K562 (cell line): ENCODE measurements at regions not wholly inside any gene's neighbourhood (a gene's known extent, or its start where the extent isn't known, plus 50 kb on each side); places are given as distances from the start of the nearest gene placed in this dataset.

Experiments
- ATAC-seq: fragments of 200-7000 bp; cut with Tn5 transposase; 3 replicates; pipeline ENCODE4 v1.9.1; 2020; ENCODE audit warnings: moderate library complexity
- BruUV-seq: library from RNA; stranded (reverse); fragments of 400-500 nt; replicated peaks from 2 replicates; lab custom pipeline; 2021; lab: Mats Ljungman, UMichigan
- CTCF ChIA-PET: fragments of 300-600 bp; formaldehyde crosslinking; extraction: SDS; loops from one replicate; lab custom pipeline; 2021; ENCODE audit warnings: low intra/inter-chr PET ratio; lab: Yijun Ruan, JAX
- POLR2A ChIA-PET: fragments of 300-600, 350-650 bp; sonication (Branson Sonifier 250); formaldehyde crosslinking; extraction: SDS; loops from one replicate; lab custom pipeline; 2021; ENCODE audit warnings: antibody characterized with exemption, inconsistent platforms; lab: Yijun Ruan, JAX
- DNase-seq, 4 experiments: peaks; one replicate each; pipeline versions ENCODE4 v3.0.0 to v3.0.0-alpha.2; 2011 to 2018; ENCODE audit warnings: low spot score in 3 of 4, mixed read lengths in 3 of 4; ENCODE audit errors: extremely low read depth in 1 of 4
- FAIRE-seq: peaks from 2 replicates; lab custom pipeline; 2011; peaks lifted over from hg19 to GRCh38; lab: Jason Lieb, UNC
- H2AFZ ChIP-seq: 2 replicates; pipeline ENCODE4 v1.6.0; 2011; ENCODE audit warnings: low read depth, low read length, control low read depth, inconsistent platforms
- H3K27ac ChIP-seq: fragments of 200-600 bp; 3 replicates; pipeline ENCODE4 v1.8.0; 2011; ENCODE audit warnings: low read depth, mild to moderate bottlenecking, control low read depth, inconsistent platforms, low read length, moderate library complexity, mixed read lengths; ENCODE audit errors: extremely low read depth
- H3K27me3 ChIP-seq, 2 experiments: fragments of 300-600 bp in 1 of 2; 2 replicates in 1 of 2; 3 replicates in 1 of 2; pipeline versions ENCODE4 v1.6.0 to v1.8.0; 2011; ENCODE audit warnings: inconsistent platforms in 2 of 2, low read length in 2 of 2, mild to moderate bottlenecking in 1 of 2, mixed read lengths in 1 of 2, moderate library complexity in 1 of 2; ENCODE audit not compliant: control insufficient read depth in 2 of 2, insufficient read depth in 2 of 2
- H3K36me3 ChIP-seq: fragments of 300-600 bp; 3 replicates; pipeline ENCODE4 v1.8.0; 2011; ENCODE audit warnings: mild to moderate bottlenecking, low read length, inconsistent platforms; ENCODE audit not compliant: control insufficient read depth, insufficient read depth
- H3K4me1 ChIP-seq, 2 experiments: fragments of 200-600 bp in 1 of 2; replicated peaks in 1 of 2; 2 replicates in 1 of 2; 3 replicates in 1 of 2; pipeline versions ENCODE4 v1.5.1 to v1.8.0; 2011; ENCODE audit warnings: inconsistent platforms in 2 of 2, low read length in 2 of 2, mild to moderate bottlenecking in 1 of 2, mixed read lengths in 1 of 2, moderate library complexity in 1 of 2; ENCODE audit not compliant: control insufficient read depth in 2 of 2, insufficient read depth in 2 of 2
- H3K4me2 ChIP-seq: 2 replicates; pipeline ENCODE4 v1.6.1; 2011; ENCODE audit warnings: low read length, control low read depth, inconsistent platforms, mixed read lengths; ENCODE audit not compliant: insufficient read depth
- H3K4me3 ChIP-seq: fragments of 200-600 bp; sonication (generic), shearing (Covaris generic); 2 replicates; pipeline ENCODE4 v1.5.1; 2016; ENCODE audit warnings: control low read depth, inconsistent platforms
- H3K79me2 ChIP-seq: fragments of 200-600 bp; 3 replicates; pipeline ENCODE4 v1.8.0; 2011; ENCODE audit warnings: low read length, inconsistent platforms; ENCODE audit not compliant: control insufficient read depth, insufficient read depth
- H3K9ac ChIP-seq, 2 experiments: 2 replicates each; pipeline versions ENCODE4 v1.6.0 to v1.6.1; 2011; ENCODE audit warnings: low read depth in 2 of 2, low read length in 2 of 2, control low read depth in 1 of 2, inconsistent platforms in 1 of 2, mild to moderate bottlenecking in 1 of 2, mixed read lengths in 1 of 2; ENCODE audit not compliant: insufficient read depth in 1 of 2
- H3K9me1 ChIP-seq: one replicate; pipeline ENCODE4 v1.6.0; 2011; ENCODE audit warnings: inconsistent platforms, mild to moderate bottlenecking, low read length, moderate library complexity; ENCODE audit not compliant: control insufficient read depth, insufficient read depth
- H3K9me3 ChIP-seq: replicated peaks from 2 replicates; pipeline ENCODE4 v1.5.1; 2011; ENCODE audit warnings: low read depth, low read length, inconsistent platforms; ENCODE audit not compliant: control insufficient read depth, insufficient read depth
- H4K20me1 ChIP-seq: replicated peaks from 2 replicates; pipeline ENCODE4 v1.6.1; 2011; ENCODE audit warnings: low read length, inconsistent platforms, mixed read lengths; ENCODE audit not compliant: control insufficient read depth, insufficient read depth
- ESRRA ChIP-seq: fragments of 450-650 bp; IDR thresholded peaks from 2 replicates; pipeline ENCODE4 v1.6.1; 2014; ENCODE audit warnings: low read depth, mild to moderate bottlenecking, moderate library complexity, borderline replicate concordance
- ESRRB ChIP-seq: fragments of 250-450 bp; sonication (Bioruptor Pico); IDR thresholded peaks from 2 replicates; pipeline ENCODE4 v1.5.0; 2020; ENCODE audit warnings: mild to moderate bottlenecking, moderate library complexity, borderline replicate concordance
- FOXM1 ChIP-seq, 2 experiments: fragments of 450-650 bp in 1 of 2; sonication (generic) in 1 of 2; formaldehyde crosslinking in 1 of 2; IDR thresholded peaks; 2 replicates each; pipeline versions ENCODE4 v1.6.1 to v1.9.0; 2017 to 2022; ENCODE audit warnings: low read depth in 2 of 2, mild to moderate bottlenecking in 2 of 2, missing genetic modification reagents in 1 of 2, moderate library complexity in 1 of 2
- GTF2E2 ChIP-seq: fragments of 200-800 bp; sonication (Bioruptor generic); IDR thresholded peaks from 2 replicates; pipeline ENCODE4 v1.6.1; 2016; ENCODE audit warnings: missing genetic modification characterization, missing compliant biosample characterization
- STAG1 ChIP-seq: sonication (generic); formaldehyde crosslinking; IDR thresholded peaks from 2 replicates; pipeline ENCODE4 v1.5.0; 2020; ENCODE audit warnings: missing genetic modification reagents, borderline replicate concordance
- ZFX ChIP-seq: sonication (generic); formaldehyde crosslinking; IDR thresholded peaks from 2 replicates; pipeline ENCODE4 v1.8.0; 2022; ENCODE audit warnings: mild to moderate bottlenecking, missing genetic modification reagents, moderate library complexity
- ZNF444 ChIP-seq: fragments of 250-450 bp; sonication (Bioruptor Pico); IDR thresholded peaks from 2 replicates; pipeline ENCODE4 v1.4.0; 2020; ENCODE audit warnings: mild to moderate bottlenecking, moderate library complexity
- ZNF699 ChIP-seq: fragments of 250-450 bp; sonication (Bioruptor Pico); IDR thresholded peaks from 2 replicates; pipeline ENCODE4 v1.8.0; 2021; ENCODE audit warnings: mild to moderate bottlenecking, moderate library complexity; ENCODE audit not compliant: insufficient replicate concordance
- ZNF785 ChIP-seq: fragments of 250-450 bp; sonication (Bioruptor Pico); IDR thresholded peaks from 2 replicates; pipeline ENCODE4 v1.4.0; 2020; ENCODE audit warnings: mild to moderate bottlenecking
- WGBS: fragments of 100-300 bp; shearing (Covaris generic); methylation state at CpG from one replicate; pipeline ENCODE4 v1.1.6; 2016; ENCODE audit warnings: low coverage, mixed read lengths; ENCODE audit not compliant: insufficient coverage; ENCODE audit errors: missing lambda C conversion rate; 5-methylcytosine and 5-hydroxymethylcytosine counted together
- in situ Hi-C: fragments of 300-500 bp; cut with MboI; formaldehyde crosslinking; loops from 4 replicates; pipeline ENCODE4 v1.15.0; 2018; ENCODE audit warnings: inconsistent platforms, mixed read lengths
- intact Hi-C: fragments of 100-400 bp; cut with micrococcal nuclease; formaldehyde crosslinking; loops from 2 replicates; pipeline ENCODE4 v1.14.2; 2022
- TF ChIP-seq, protein P1 (sequence below): IDR thresholded peaks from 2 replicates; pipeline ENCODE4 v1.6.1; 2011; ENCODE audit not compliant: insufficient read length; ENCODE audit errors: extremely low read depth

DNA sequence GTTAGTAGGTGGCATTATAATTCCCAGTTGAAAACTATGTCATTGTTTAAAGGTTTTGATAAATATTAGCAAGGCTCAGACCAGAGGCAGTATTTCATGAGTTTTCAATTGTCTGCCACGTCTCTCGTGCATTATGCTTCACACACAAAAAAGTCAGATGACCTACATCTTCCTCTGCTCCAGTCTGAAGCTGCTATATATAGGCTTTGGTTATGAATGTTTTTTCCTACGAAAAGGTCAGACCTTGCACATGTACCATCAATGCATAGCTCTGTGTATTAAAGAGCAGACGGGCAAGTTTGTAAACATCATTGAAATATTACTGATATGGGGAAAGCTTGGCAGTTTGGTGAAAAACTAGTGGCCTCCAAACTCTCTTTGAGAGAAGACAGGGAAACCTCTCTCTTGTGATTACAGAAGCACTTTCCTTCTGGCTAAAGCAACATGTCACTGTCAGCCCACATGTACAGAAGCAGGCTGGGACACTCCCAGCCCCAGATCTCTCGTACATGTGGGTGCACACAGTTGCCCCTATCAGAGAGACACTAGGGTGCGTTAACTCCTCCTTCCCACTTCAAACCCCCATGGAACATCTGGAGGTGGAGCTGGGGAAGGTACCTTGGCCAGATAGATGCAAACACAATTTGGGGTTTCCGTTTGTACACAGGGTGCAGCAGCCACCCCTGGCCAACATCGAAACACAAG is 184.0 kb upstream of the BCL6 start (continued):
- TF ChIP-seq FOXM1 (IDR thresholded peaks at IDR 0.05; ENCODE audit: low read depth) (no peak), FOXM1 (CRISPR knock-in tag; IDR thresholded peaks at IDR 0.05; ENCODE audit: low read depth) (no peak), ZFX (CRISPR knock-in tag) (no peak), ZNF785 (no peak), STAG1 (CRISPR knock-in tag) (no peak), ESRRA (no peak)

GRCh38 chr3:187930021-187930420 is 184.8 kb upstream of the BCL6 start:
- POLR2A ChIA-PET = interaction anchor here (0.8 kb wide), 1 partner anchor 17 kb away, joined by 3 read pairs; no protein-coding TSS in a partner anchor
- no peak for TF ChIP-seq ESRRB (CRISPR knock-in tag)
- TF ChIP-seq GTF2E2 (tag) = no peak
- TF ChIP-seq, protein P1, sequence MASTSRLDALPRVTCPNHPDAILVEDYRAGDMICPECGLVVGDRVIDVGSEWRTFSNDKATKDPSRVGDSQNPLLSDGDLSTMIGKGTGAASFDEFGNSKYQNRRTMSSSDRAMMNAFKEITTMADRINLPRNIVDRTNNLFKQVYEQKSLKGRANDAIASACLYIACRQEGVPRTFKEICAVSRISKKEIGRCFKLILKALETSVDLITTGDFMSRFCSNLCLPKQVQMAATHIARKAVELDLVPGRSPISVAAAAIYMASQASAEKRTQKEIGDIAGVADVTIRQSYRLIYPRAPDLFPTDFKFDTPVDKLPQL = no peak
- TF ChIP-seq ZNF699 (CRISPR knock-in tag) = no peak
- TF ChIP-seq ZNF444 (CRISPR knock-in tag) = no peak
- TF ChIP-seq, all 486 proteins: peak for 0

More at GRCh38 chr3:187930021-187930420, 184.8 kb upstream of the BCL6 start:
- Histone ChIP-seq H3K4me1 (no peaks in the 10 kb centered on the region), H3K27me3 (peaks cover 4 to 5% of the 10 kb centered on the region in 2 experiments; a peak in 1 of 5 replicates), H3K9me1 (no peaks in the 10 kb centered on the region), H3K4me3 (no peak overlapping the region), H3K9ac (no peak overlapping the region), H2AFZ (no peak overlapping the region), H3K79me2 (no peaks in the 10 kb centered on the region), H3K27ac (no peak overlapping the region), H4K20me1 (no peaks in the 10 kb centered on the region; the same call in 1 of the 2 replicates), H3K9me3 (no peaks in the 10 kb centered on the region), H3K4me2 (no peak overlapping the region), H3K36me3 (no peaks in the 10 kb centered on the region)
- in situ Hi-C loops (no loop called here), intact Hi-C loops (no loop called here)
- WGBS = 0% methylated on average over 3 of the region's 3 CpGs
- ATAC-seq = no peak
- DNase-seq = no peak
- CTCF ChIA-PET = no interaction called here
- no TSS peak for BruUV-seq
- FAIRE-seq = no peak
